ENCODE measurements at regions not wholly inside any gene's neighbourhood (a gene's known extent, or its start where the extent isn't known, plus 50 kb on each side); places are given as distances from the start of the nearest gene placed in this dataset.

DNA sequence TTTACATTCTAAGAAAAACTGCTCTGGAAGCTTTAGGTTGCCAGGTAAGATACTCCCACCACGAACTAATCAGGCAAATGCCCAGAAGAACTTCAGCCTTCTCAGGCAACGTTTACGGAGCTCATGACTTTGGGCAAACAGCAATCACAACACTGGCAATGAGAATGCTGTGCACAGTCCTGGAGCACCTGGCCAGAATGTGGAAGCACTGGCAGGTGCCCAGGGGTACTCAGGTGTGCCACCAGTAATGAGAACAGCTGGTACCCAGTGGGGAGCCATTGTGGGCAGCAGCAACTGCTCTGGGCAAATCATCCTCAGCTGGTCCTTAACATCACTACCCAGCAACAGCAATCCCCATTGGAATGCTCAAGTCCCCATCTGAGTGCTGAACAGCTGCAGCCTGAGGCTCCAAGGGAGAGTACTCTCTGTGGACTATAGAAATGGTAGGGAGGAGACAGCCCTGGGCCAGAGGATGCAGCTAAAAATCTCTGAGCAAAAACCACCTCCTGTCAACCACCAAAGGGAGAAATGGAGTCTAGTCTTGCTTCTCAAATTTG lies 210.0 kb downstream of the FOXO1 start:
- TF ChIP-seq, protein P1, sequence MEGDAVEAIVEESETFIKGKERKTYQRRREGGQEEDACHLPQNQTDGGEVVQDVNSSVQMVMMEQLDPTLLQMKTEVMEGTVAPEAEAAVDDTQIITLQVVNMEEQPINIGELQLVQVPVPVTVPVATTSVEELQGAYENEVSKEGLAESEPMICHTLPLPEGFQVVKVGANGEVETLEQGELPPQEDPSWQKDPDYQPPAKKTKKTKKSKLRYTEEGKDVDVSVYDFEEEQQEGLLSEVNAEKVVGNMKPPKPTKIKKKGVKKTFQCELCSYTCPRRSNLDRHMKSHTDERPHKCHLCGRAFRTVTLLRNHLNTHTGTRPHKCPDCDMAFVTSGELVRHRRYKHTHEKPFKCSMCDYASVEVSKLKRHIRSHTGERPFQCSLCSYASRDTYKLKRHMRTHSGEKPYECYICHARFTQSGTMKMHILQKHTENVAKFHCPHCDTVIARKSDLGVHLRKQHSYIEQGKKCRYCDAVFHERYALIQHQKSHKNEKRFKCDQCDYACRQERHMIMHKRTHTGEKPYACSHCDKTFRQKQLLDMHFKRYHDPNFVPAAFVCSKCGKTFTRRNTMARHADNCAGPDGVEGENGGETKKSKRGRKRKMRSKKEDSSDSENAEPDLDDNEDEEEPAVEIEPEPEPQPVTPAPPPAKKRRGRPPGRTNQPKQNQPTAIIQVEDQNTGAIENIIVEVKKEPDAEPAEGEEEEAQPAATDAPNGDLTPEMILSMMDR (IDR thresholded peaks at IDR 0.05): no peak

DNA sequence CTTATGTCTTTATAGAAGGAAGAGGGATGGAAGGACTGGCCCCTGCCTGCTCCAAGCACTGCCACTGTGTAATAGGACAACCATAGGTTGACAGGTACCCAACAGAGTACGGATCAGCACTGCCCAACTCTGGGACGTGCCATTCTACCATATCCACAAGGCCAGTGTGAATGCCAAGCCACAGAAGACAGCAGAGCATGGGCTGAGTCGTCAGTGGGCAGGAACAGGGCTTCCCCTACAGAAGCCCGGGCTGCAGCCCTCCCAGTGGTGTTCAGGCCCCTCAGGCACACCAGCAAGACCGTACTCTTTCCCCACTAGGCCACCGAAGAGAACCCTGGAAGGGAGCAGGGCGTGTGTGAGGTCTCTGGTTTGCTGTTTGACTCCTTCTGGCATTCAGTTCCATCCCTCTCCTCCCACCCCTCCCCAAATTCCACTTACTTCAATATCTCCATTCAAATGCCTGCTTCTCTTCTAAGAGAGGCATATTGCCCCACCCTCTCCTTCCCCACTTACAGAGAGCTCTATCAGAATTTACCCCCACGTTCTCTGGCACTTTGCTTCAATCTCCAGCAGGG lies 209.4 kb downstream of the FOXO1 start:
- TF ChIP-seq, protein P1 (IDR thresholded peaks at IDR 0.05): no peak

DNA sequence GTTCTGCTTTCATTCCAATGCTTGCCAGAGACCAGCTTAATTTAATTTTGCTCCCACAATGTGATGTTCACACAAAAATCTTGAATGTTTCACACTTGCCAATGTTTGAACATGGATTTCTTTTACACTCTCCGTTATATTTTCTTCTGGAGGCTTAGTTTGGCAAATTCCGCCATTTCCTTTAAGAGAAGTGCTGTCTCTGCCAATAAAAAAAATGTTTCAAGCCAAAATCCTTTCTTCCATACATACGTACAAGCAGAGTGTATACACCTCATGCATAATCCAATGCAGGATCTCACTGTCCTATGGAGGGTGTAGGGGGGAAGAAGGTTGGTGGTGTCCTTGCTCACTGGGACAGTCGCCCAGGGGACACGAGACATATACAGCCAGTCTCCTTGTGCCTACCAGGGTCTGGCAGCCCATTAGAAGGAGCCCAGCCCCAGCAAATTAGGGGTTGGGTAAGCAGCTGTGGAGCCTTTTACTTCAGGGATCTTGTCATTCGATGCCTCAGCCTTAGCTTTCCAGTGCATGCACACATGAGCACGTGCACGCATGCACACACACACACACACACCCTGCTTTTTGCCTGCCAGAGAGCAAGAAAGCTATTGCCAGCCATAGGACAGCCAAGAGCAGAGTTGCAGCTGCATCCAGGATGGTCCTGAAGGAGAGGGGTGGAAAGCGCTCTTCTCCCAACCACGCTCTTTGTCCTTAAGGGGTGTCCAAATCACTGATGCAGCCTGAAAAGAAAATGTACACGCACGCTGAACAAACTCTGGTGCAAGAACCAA lies 208.3 kb downstream of the FOXO1 start:
- TF ChIP-seq, protein P1 (IDR thresholded peaks at IDR 0.05): no peak

DNA sequence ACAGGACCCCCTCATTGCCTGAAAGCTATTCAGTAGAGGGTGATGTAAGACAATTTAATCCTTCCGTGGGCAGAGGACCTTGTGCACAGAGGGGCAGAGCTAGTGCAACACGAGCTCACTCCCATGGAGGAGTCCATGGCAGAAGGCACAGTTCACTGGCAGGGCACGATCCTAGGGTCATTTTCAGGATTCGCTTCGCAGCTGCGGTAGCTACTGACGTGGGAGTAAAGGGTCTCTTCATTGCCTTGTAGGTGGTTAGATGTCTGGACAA lies 207.8 kb downstream of the FOXO1 start:
- TF ChIP-seq, protein P1 (IDR thresholded peaks at IDR 0.05): no peak

DNA sequence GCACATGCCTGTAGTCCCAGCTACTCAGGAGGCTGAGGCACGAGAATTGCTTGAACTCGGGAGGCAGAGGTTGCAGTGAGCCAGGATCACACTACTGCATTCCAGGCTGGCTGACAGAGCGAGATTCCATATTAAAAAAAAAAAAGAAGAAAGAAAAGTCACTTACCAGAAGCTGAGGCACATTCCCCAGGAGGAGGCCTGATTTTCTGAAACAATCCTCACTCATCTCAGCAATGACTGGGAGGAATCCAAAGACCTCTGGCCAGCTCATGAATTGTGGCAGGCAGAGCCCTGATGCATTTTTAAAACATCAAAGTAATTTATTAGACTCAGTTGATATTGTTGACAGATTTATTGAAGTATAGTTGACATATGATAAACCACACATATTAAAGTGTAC lies 206.3 kb downstream of the FOXO1 start:
- TF ChIP-seq, protein P1 (IDR thresholded peaks at IDR 0.05): no peak

DNA sequence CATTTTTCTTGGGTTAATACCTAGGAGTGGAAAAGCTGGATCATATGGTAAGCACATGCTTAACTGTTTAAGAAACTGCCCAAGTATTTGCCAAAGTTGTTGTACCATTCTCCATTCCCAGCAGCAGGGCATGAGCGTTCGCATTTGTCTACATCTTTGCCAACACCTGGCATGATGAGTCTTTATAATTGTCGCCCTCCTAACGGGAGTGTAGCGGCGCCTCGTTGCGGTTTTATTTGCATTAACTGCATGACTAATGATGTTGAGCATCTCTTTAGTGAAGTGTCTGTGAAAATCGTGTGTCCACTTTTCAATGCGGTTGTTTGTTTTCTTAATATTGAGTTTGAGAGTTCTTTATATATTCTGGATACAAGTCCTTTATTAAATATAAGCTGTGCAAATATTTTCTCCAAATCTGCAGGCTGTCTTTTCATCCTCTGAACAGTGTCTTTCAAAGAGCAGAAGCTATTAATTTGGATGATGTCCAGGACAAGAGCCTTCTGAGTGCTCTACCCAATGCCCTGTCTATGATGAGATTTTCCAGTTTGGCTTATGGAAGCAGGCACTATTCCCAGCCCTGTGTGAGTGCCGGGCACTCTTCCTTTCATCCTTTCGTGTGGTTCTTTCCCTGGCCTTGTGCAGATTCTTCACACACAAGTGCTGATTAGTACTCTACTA lies 202.0 kb downstream of the FOXO1 start:
- TF ChIP-seq, protein P1 (IDR thresholded peaks at IDR 0.05): no peak

DNA sequence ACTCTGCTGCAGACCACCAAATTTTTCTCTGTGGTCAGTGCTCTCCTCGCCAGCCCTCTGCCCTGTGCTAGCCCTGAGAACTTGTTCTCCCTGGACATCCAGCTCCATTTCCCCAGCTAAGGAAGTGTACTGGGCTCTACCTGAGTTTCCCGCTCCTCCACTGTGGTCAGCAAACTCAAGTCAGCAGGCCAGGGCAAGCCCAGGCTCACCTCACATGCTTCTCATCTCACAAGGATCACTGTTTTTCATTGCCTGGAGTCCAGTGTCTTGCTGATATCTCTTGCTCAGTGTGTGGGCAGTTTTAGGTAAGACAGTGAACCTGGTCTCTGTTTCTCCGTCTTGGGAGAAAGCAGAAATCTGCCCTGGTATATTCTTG lies 201.4 kb downstream of the FOXO1 start:
- TF ChIP-seq, protein P1 (IDR thresholded peaks at IDR 0.05): no peak
